Testis (tissue), 2 donors: ENCODE measurements at regions not wholly inside any gene's neighbourhood (a gene's known extent, or its start where the extent isn't known, plus 50 kb on each side); places are given as distances from the start of the nearest gene placed in this dataset.

ENCODE experiments used
- POLR2A ChIP-seq: fragments of 450-650 bp; IDR thresholded peaks from one replicate; pipeline ENCODE4 v1.6.1; 2017; ENCODE audit warnings: antibody characterized with exemption, mild to moderate bottlenecking, moderate library complexity
- TF ChIP-seq, protein P1 (sequence below), 3 experiments: fragments of 450-650 bp in 2 of 3; fragments of 200-600 bp in 1 of 3; sonication (generic) in 1 of 3; IDR thresholded peaks; one replicate each; pipeline ENCODE4 v1.5.1; 2016 to 2019; ENCODE audit warnings: antibody characterized with exemption in 3 of 3, mild to moderate bottlenecking in 2 of 3, moderate library complexity in 1 of 3

DNA sequence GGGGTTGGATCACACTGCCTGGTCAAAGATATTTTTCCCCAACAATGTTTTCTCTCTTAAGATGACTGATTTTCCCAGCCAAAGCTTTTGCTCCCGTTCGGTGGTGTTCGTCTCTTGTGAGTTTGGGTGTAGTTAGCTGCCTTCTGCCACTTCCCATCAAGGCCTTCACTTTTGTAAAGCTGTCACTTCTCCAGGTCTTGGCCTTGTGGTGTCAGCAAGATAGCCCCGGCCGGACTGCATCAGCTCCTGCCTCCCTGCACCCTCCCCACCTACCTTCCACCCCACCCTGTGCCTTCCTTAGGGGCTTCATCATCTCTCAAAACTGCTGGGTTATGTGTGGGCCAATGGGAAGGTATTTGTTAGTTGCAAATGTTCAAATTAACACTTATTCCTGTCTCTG lies 228.9 kb downstream of the BCL11A start:
- TF ChIP-seq, protein P1, sequence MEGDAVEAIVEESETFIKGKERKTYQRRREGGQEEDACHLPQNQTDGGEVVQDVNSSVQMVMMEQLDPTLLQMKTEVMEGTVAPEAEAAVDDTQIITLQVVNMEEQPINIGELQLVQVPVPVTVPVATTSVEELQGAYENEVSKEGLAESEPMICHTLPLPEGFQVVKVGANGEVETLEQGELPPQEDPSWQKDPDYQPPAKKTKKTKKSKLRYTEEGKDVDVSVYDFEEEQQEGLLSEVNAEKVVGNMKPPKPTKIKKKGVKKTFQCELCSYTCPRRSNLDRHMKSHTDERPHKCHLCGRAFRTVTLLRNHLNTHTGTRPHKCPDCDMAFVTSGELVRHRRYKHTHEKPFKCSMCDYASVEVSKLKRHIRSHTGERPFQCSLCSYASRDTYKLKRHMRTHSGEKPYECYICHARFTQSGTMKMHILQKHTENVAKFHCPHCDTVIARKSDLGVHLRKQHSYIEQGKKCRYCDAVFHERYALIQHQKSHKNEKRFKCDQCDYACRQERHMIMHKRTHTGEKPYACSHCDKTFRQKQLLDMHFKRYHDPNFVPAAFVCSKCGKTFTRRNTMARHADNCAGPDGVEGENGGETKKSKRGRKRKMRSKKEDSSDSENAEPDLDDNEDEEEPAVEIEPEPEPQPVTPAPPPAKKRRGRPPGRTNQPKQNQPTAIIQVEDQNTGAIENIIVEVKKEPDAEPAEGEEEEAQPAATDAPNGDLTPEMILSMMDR (IDR thresholded peaks at IDR 0.05): no peak
- no peak for TF ChIP-seq POLR2A
